HG03460 (cell line): ENCODE measurements at regions not wholly inside any gene's neighbourhood (a gene's known extent, or its start where the extent isn't known, plus 50 kb on each side); places are given as distances from the start of the nearest gene placed in this dataset.

Source experiments
- ATAC-seq: cut with Tn5 transposase; IDR thresholded peaks from one replicate; pipeline ENCODE4 v1.9.1; 2021; ENCODE audit not compliant: unreplicated experiment

DNA sequence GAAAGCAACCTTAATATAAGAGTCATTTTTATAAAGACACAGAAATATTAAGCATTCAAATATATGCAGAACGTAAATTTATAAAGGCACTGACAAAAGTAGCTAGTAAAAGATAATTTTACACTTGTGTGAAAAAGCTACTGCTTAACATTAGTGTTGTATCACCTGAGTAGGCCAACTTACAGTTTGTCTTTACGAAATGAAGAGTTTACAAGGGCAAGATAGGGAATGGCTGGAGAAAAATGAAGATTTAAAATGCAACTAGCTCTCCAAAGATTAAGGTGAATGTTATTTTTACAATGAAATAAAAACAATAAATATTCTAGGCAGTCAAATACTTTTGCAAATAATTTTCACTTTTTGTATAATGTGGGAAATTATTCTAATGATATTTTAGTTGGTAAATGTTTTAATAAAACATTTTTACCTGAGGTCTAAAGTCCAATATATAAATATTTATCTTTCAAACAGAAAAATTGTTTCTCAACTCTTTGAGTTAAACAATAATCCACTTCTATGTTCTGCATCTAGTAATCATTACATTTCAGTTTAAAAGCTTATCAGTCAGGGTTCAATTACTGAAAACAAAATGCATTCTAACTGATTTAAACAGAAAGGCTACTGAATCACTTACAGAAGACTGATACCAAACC is 382.6 kb downstream of the IPMK start:
- ATAC-seq = no peak

DNA sequence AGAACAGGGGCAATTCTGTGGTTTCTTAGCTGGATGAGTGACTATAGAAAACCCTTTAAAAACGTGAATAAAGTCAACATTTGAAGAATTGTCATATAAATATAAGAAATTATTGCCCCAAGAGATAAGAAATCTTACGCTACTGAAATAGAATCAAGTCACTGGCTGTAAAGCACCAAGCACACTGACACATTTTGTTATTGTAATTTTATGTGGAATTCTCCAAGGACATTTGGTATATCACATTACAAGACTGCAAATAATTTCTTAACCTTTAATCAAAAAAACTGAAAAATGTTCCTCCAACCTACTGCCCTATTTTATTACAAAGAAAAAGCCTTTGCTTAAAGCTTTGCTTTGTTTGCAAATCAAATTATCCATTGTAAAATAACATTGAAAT is 383.3 kb downstream of the IPMK start:
- no peak for ATAC-seq

DNA sequence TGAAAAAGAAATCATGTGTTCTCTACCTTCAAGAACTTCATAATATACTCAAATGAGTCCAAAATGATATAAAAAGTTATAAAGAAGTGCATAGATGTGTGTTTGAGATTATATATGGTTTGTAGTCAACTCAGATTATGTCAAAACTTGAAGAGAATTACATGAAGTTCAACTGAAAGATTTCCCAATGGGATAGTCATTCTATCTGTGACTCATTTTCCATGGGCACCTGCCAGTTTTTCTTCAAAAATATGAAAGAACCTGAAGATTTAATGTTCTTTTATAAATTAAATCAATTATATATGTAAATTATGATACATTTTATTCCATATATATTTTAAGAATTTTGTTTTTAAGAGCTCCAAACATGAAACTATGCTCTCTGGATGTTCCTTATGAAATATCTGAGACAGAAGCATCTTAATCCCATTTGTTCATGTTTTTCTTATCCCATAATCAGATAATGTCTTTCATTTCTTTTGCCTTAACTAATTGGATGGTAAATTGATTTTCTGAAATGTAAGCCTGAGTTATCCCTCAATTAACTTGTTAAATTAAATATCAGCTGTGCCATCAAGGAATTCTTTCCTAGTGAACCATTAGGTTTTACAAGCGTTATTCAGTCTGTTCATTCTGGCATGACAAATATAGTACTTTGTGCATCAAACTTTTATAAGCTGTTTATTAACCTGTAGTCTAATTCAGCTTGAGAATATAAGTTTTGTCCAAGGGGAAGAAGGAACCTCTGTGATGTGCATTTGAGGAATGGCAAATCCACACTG is 387.1 kb downstream of the IPMK start:
- ATAC-seq = no peak

DNA sequence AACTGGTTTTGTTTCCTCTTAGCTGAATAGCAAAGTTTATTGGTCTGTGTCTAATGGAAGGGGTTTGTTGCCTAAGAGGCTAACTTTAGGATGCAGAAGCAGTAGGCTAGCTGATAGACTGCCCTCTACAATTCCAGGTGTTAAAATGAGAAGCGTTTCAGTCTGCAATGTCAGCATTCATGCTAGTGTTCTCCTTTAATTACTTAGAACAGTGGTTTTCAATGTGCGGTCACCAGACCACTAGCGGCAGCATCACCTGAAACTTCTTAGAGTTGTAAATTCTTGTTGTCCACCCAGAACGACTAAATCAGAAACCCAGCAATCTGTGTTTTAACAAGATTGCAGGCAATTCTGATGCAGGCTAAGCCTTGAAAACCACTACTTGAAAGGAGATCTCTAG is 392.9 kb downstream of the IPMK start:
- ATAC-seq = no peak

DNA sequence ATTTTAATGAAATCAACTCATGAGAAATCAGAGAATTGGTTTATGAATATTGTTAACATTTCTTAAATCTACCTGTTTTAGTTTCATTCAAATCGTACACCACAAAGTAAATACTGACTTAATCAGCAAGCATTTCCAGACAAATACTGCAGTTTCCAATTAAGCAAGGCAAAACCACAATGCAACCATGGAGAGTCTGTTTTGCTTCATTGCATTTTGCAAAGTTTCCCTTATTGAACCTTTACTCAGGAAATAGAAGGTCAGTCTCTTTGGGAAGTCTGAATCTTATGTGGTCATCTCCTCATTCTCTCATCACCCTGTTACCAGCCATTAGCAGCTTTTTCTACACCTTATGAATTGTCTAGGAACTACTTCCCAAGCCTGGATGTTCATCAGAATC is 400.5 kb downstream of the IPMK start:
- ATAC-seq = no peak

DNA sequence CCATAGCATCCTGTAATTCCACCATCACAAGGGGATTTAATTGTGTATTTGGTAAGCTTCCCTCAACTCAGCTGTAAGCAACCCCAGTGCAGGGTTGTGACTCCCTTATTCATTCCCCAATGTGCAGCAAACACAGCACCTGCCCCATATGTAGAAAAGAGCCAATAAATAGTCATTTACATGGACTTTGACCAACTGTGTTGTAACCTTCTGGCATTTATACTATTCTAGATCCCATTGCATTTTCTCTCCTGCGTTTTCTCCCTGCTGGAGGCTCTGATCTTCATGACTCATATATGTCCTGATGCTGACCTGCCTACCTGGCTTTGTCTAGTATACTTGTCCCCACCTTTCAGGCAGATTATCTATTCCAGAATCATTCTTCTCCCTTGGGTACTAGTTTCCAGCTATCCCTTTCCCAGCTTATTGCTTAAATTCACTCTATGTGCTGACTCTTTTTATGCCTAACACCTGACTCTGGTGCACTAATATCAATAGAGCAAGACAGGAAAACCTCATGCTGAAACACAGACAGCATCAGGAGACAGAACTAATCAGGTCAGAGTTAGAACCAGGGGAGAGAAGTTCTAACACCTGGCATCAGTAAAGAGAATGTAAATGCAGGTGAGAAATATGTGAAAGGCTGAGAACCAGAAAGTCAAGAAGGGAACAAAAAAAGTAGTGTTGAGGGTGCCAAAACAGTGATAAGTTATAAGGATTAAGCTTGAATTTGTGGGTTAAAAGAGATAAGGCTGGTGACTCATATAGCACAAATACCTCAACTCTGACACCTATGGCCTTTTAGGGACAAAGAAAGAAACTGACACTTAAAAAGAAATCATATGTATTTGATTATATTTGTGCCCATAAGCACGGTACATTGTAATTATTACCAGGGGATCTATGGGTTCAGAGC is 402.7 kb downstream of the IPMK start:
- no peak for ATAC-seq

DNA sequence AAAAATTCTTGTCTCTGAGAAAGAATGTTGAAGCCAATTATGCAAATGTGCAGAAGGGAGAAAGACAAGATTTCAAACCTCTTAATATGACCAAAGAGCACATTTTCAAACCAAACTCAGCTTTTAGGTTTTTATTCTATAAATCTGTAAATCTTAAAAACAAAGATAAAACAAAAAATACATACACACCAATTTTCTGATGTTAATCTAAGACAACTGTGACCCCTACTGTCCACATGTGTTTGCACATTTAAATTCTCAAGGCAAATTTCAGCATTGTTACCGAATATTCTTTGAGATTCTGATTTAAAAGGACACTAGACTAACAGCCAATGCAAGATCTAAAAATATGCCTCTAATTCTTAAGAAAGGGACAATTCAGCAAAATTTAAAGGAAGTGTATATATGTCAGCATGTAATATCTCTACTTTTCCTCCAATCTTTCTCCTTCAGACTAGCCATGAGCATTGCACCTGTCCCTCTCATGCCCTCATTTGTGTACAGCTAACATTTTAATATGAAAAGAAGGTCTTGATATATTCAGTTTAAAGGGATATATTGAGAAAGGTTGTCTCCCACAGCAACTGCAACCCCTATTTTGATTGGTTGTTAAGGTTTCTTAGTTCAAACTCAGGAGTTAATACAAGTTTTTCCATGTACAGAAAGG is 417.9 kb downstream of the IPMK start:
- ATAC-seq = no peak

DNA sequence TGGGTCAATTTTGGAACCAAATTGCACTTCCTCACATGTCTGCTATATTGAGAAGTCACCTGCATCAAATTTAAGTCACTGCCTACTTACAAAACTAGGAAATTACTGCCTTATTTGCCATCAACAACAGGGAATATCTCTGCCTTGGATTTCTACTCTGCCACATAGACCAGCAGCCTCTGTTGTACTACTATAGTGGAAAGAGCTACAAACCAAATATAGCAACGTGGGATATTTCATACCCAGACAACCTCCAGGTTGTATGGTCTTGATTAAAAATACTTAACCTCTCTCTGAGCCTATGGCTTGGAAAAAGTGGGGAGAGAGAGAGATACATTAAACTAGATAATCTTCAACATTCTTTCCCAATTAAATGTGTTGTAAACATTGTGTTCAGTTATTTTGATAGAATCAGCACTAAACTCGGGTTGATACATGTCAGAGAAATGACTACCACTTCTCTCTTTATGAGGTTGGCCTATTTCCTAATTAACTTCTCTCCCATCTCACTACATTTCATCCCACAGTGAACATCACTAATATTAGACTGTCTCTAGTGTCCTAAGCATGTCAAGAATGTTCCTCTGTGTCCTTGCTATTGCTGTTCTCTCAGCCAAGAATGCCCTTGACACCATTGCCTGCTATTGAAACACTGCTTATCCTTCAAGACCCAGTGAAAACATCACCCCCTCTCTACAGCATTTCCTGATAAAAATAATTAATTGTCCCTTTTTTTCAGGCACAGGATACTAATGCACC is 421.2 kb downstream of the IPMK start:
- no peak for ATAC-seq

DNA sequence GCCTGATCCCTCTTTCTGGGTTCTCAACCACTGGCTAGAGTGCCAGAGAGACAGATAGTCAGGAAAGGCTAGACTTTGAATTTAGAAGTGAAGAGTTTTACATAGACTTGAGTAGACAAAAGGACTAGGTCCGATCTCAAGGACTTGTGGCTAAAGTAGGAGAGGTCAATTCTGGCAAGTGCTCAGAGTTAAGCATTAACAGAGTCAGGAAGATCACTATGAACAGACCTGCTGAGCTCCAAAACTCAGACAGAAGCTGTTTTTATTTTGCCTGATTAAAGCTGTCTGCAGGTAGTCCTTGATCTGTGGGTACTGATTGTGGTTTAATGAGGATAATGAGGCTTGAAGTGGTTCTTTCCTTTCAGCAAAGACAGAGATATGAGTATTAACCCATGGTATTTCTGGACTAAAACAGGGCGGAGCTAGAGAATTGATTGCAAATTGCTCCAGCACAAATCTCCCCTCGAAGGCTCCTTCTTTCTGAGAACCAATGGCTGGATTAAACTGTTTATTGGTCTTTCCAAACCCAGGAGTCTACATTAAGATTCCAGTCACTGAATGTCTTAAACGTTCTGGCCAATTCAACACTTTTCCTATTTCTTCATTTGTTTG is 423.2 kb downstream of the IPMK start:
- ATAC-seq = no peak

DNA sequence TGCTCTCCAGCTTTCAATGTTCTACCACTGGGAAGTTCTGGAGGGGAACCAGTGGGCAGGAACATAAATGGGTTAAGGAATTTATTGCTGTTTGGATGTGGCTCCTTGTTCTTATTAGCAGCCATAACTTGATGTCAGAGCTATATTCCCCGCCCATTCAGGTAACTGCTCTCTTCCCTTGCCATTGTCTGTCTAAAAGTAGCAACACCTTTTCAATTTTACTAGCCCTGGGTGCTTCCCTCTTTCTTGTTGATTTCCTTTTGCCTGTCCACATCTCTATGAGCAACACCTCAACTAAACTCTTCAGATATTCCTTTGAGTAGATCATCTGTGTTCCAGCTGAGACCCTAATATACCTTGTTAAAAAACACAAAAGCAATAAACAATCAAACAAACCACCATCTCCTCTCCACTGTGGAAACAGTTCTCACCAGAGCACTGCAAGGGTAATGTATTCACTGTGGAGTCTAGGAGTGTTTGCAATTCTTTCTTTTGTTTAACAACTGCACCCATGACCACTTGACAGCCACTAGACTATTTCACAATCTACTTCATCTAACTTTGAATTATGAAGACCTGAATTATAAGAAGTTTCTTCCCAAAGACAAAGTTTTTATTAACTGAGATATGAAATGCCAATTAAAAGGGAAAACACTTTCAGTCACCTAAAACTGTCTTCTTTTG is 436.7 kb downstream of the IPMK start:
- ATAC-seq = no peak

DNA sequence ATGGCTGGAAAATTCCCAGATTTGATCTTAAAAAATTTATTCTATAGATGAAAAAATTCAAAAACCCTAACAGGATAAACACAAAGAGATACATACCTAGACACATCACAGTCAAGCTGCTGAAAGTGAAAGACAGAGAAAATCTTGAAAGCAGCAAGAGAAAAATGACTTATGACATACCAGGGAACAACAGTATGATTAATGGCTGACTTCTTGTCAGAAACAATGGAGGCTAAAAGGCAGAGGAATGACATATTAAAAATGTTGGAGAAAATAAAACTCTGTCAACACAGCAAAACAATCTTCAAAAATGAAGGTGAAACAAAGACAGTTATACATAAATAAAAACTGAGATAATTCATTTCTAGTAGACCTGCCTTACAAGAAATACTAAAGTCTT is 442.7 kb downstream of the IPMK start:
- no peak for ATAC-seq

DNA sequence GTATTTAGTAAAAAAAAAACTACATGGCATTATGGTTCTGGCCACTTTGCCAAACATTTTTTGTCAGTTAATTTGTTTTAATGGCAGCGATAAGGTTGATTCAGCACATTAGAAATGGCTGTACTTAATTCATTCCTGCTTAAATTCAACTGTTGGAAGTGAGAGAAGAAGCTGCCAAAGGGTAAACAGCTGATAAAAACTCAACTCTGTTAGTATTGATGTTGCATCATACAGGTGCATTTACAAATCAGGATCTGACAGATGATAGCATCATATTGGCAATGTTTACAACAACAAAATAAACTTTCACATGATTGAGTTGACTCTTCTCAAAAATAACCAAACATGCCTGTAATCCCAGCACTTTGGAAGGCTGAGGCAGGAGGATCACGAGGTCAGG is 444.3 kb downstream of the IPMK start:
- ATAC-seq = no peak

DNA sequence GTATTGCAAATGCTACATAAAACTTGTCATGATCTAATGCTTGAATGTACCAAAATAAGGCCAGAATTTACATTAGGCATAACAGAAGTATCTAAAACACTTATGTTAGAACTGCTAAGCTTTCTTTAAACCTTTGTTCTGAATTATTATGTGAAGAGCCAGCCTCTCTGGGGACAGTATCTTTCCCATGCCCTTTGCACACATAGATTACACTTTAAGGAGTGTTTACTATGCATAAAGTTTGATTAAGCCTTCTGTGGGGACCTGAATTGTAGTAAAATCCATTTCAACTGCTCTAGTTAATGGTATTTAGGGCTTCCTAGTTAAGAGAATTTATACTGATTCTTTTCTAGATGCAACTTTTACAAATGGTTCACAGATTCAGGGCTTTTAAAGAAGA is 444.7 kb downstream of the IPMK start:
- ATAC-seq = no peak

DNA sequence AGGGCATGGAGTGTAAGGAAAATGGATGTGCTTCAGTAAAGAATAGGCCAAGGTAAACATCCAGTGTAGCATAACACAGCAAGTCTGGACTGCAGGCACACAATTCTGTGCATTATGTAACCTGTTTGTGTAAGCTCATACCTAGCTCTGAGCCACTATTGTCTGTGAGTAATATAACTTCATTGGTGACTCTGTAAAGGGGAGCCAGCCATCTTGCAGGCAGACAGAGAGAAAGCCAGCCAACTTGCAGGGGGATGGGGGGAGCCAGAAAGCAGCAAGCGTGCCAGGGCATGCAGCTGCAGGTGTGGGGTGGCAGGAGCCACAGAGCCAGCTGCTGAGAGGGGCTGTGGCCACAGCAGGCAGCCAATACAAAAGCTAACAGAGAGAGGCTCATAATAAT is 449.2 kb downstream of the IPMK start:
- no peak for ATAC-seq

DNA sequence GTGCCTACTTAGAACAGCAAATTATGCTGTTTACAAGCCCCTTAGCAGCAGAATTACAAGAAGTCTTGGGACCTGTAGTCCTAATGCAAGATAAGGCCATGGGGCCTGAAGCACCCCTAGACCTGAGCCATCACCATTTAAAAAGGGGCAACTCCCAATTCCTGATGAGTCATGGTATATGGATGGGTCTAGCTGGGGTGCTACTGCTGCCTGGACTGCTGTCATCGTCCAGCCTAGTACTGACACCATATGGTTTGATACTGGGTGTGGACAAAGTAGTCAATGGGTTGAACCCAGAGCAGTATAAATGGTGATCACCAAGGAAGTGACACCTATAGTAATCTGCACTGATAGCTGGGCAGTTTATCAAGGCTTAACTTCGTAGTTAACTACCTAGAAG is 450.0 kb downstream of the IPMK start:
- no peak for ATAC-seq

DNA sequence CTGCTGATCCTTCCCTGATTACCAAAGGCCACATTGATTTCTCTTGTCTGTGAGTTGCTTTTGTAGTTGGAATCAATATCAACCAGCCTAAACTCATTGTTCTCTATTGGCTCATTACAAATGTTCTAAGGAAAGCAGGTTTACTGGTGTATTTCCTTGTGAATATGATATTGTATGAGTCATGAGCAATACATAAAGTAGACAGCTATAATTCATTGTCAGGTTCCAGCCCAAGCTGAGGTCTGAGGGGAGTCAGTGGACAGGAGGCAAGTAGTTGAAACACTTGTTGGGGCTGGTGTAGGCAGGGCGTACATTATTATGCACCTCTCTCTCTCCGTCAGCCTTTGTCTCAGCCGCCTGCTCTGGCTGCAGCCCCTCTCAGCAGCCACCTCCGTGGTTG is 451.7 kb downstream of the IPMK start:
- ATAC-seq = no peak

DNA sequence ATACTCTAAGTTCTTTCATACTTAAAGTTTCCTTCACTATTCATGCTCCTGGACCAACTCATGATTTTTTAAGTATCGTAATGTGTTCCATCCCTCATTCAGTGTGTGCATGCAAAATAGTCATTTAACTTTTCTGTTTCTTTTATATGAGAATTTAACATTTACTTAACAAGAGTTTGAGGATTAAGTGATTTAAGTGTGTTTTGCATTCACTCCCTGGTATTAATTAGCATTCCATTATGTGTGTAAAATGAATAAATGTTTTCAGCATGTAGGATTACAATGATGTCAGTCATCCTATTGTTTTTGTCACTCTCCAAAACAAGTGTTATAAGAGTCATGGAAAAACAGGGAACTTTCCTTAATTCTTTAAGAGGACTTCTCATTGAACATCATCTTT is 457.7 kb downstream of the IPMK start:
- no peak for ATAC-seq

DNA sequence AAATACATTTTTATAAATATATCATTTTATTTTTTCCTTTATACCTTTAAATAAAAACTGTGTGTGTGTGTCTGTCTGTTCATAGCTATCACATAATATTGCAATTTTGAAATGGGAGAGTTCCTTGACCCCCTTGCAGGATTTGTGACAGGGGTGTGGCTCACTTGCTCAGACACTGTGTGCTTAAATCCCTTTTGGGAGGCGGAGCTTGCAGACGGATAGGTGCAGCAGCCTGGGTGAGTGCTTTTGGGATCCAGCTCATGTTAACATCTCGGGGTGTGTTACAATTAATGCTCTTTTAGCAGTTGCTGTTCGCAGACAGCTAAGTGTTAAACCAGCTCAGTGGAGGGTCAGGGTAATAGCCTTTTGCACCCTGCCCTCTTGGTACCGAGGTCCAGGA is 459.8 kb downstream of the IPMK start:
- no peak for ATAC-seq

DNA sequence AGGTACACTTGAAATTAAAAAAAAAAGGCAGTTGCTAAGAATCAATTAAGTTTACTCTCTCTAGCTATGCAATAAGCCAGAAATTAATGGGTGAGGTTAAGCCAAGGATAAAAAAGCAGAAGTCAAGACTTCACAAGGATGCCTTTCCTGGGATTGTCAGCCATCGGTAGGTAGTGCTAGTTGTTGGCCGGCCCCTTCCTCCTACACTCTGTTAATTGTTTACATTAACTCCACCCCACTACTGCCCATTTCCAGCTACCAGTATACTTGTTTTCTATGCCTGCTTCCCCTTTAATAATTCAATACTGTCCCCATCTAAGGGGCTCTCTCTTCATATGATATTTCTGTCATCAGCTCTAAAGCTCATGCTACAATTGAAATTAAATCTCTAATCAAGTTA is 461.0 kb downstream of the IPMK start:
- ATAC-seq = no peak

DNA sequence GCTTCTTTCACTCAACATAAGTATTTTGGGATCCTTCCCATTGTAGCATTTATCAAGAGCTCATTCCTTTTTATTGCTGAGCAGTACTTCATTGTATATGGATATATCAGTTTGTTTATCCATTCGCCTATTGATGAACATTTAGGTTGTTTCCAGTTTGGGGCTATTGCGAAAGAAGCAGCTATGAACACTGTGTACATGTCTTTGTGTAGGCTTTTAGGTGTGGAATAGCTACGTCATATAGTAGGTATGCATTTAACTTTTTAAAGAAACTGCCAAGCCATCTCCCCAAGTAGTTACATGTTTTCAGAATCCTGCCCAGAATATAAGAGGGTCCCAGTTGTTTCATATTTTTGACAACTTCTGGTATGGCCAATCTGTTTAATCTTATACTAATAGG is 468.1 kb downstream of the IPMK start:
- no peak for ATAC-seq
